Type B pancreatic cell (in vitro differentiated cells): ENCODE measurements at regions not wholly inside any gene's neighbourhood (a gene's known extent, or its start where the extent isn't known, plus 50 kb on each side); places are given as distances from the start of the nearest gene placed in this dataset.

ENCODE experiments used
- DNase-seq: peaks from one replicate; pipeline ENCODE4 v3.0.0; 2021; ENCODE audit warnings: mixed read lengths; ENCODE audit not compliant: unreplicated experiment; ENCODE audit errors: extremely low spot score
- H3K27ac Mint-ChIP-seq: 2 replicates; pipeline ENCODE4 v1.8.0; 2021; ENCODE audit warnings: mild to moderate bottlenecking, mixed read lengths
- H3K27me3 Mint-ChIP-seq: 2 replicates; pipeline ENCODE4 v1.8.0; 2021; ENCODE audit warnings: mixed read lengths
- H3K36me3 Mint-ChIP-seq: 2 replicates; pipeline ENCODE4 v1.8.0; 2021; ENCODE audit warnings: mixed read lengths
- H3K4me1 Mint-ChIP-seq: one replicate; pipeline ENCODE4 v1.8.0; 2021; ENCODE audit warnings: mixed read lengths; ENCODE audit not compliant: unreplicated experiment
- H3K4me3 Mint-ChIP-seq: 2 replicates; pipeline ENCODE4 v1.8.0; 2021; ENCODE audit warnings: mild to moderate bottlenecking, mixed read lengths
- H3K9me3 Mint-ChIP-seq: 2 replicates; pipeline ENCODE4 v1.8.0; 2021; ENCODE audit warnings: mixed read lengths
- CTCF ChIP-seq: fragments of 200-600 bp; sonication (generic); conservative IDR thresholded peaks from 2 replicates; pipeline ENCODE4 v1.5.0; 2021; ENCODE audit warnings: antibody characterized with exemption, mild to moderate bottlenecking

GRCh38 chr3:181417748-181418147 lies 294.0 kb upstream of the SOX2 start:
- Mint-ChIP-seq H3K27me3 (peaks cover 11% of the 10 kb centered on the region), H3K36me3 (no peaks in the 10 kb centered on the region), H3K4me3 (no peak overlapping the region), H3K4me1 (peaks cover 11% of the 10 kb centered on the region), H3K27ac (no peak overlapping the region), H3K9me3 (no peaks in the 10 kb centered on the region)
- DNase-seq: no peak
- TF ChIP-seq CTCF: no peak

- no peak for DNase-seq
- Mint-ChIP-seq H3K27me3 (peaks cover 3% of the 10 kb centered on the region), H3K4me3 (no peak overlapping the region), H3K27ac (no peak overlapping the region), H3K9me3 (no peaks in the 10 kb centered on the region), H3K4me1 (no peaks in the 10 kb centered on the region), H3K36me3 (no peaks in the 10 kb centered on the region)
- no peak for TF ChIP-seq CTCF
These were observed 300.9 kb upstream of the SOX2 start for GRCh38 chr3:181410870-181411269.

- Mint-ChIP-seq H3K4me1 (no peaks in the 10 kb centered on the region), H3K9me3 (no peaks in the 10 kb centered on the region), H3K27me3 (peaks cover 17% of the 10 kb centered on the region), H3K27ac (no peak overlapping the region), H3K4me3 (no peak overlapping the region), H3K36me3 (no peaks in the 10 kb centered on the region)
- TF ChIP-seq CTCF: no peak
- DNase-seq: no peak
These were observed 307.7 kb upstream of the SOX2 start for GRCh38 chr3:181403876-181404660.

GRCh38 chr3:181402347-181402746 lies 309.4 kb upstream of the SOX2 start:
- no peaks in the 10 kb centered on the region for H3K36me3 Mint-ChIP-seq
- TF ChIP-seq CTCF: no peak
- no peak overlapping the region for H3K4me3 Mint-ChIP-seq
- H3K4me1 Mint-ChIP-seq: no peaks in the 10 kb centered on the region
- no peak overlapping the region for H3K27ac Mint-ChIP-seq
- H3K27me3 Mint-ChIP-seq: peaks cover 17% of the 10 kb centered on the region
- H3K9me3 Mint-ChIP-seq: no peaks in the 10 kb centered on the region
- DNase-seq: no peak

- peaks cover 6% of the 10 kb centered on the region for H3K27me3 Mint-ChIP-seq
- no peak overlapping the region for H3K27ac Mint-ChIP-seq
- no peak overlapping the region for H3K4me3 Mint-ChIP-seq
- no peaks in the 10 kb centered on the region for H3K4me1 Mint-ChIP-seq
- H3K36me3 Mint-ChIP-seq: no peaks in the 10 kb centered on the region
- DNase-seq: no peak
- H3K9me3 Mint-ChIP-seq: no peaks in the 10 kb centered on the region
- TF ChIP-seq CTCF: no peak
These were observed 326.8 kb upstream of the SOX2 start for GRCh38 chr3:181384970-181385369.
